HG02840 (cell line): ENCODE measurements at regions not wholly inside any gene's neighbourhood (a gene's known extent, or its start where the extent isn't known, plus 50 kb on each side); places are given as distances from the start of the nearest gene placed in this dataset.
"Not testable (repeated sequence)": the region's sequence is repeated elsewhere in the genome, so short reads cannot be mapped to it uniquely, and the experiment has no call there.

Source experiments
- ATAC-seq: cut with Tn5 transposase; IDR thresholded peaks from one replicate; pipeline ENCODE4 v1.9.1; 2021; ENCODE audit warnings: mild to moderate bottlenecking, moderate library complexity, moderate number of reproducible peaks; ENCODE audit not compliant: unreplicated experiment, low FRiP score

GRCh38 chr13:31605076-31605860, 134.1 kb upstream of the RXFP2 start:
- ATAC-seq, result no peak

- not testable (repeated sequence) for ATAC-seq
Observed at GRCh38 chr13:31607531-31607930, 131.8 kb upstream of the RXFP2 start.

- ATAC-seq, result not testable (repeated sequence)
Observed at GRCh38 chr13:31608780-31609179, 130.5 kb upstream of the RXFP2 start.

- ATAC-seq, result no peak
Observed at GRCh38 chr13:31610270-31610998, 128.9 kb upstream of the RXFP2 start.

GRCh38 chr13:31611214-31611613, 128.1 kb upstream of the RXFP2 start:
- no peak for ATAC-seq

- ATAC-seq, result no peak
Observed at GRCh38 chr13:31614073-31614472, 125.3 kb upstream of the RXFP2 start.

GRCh38 chr13:31614704-31615103, 124.6 kb upstream of the RXFP2 start:
- ATAC-seq, result no peak

GRCh38 chr13:31625115-31625514, 114.2 kb upstream of the RXFP2 start:
- ATAC-seq, result no peak

GRCh38 chr13:31627097-31627845, 112.1 kb upstream of the RXFP2 start:
- ATAC-seq, result no peak

- ATAC-seq, result no peak
Observed at GRCh38 chr13:31629085-31629780, 110.1 kb upstream of the RXFP2 start.

- ATAC-seq, result no peak
Observed at GRCh38 chr13:31631071-31631470, 108.3 kb upstream of the RXFP2 start.

- no peak for ATAC-seq
Observed at GRCh38 chr13:31631746-31632145, 107.6 kb upstream of the RXFP2 start.

- ATAC-seq, result no peak
Observed at GRCh38 chr13:31638577-31638976, 100.7 kb upstream of the RXFP2 start.

- no peak for ATAC-seq
Observed at GRCh38 chr13:31639443-31640163, 99.7 kb upstream of the RXFP2 start.

- no peak for ATAC-seq
Observed at GRCh38 chr13:31649766-31650165, 89.6 kb upstream of the RXFP2 start.

- ATAC-seq, result no peak
Observed at GRCh38 chr13:31653730-31654129, 85.6 kb upstream of the RXFP2 start.

- ATAC-seq, result no peak
Observed at GRCh38 chr13:31663880-31664585, 75.3 kb upstream of the RXFP2 start.

GRCh38 chr13:31670831-31671617, 68.3 kb upstream of the RXFP2 start:
- no peak for ATAC-seq

- no peak for ATAC-seq
Observed at GRCh38 chr13:31674051-31674450, 65.3 kb upstream of the RXFP2 start.
